Suprapubic skin (tissue), 4 donors: ENCODE measurements at regions not wholly inside any gene's neighbourhood (a gene's known extent, or its start where the extent isn't known, plus 50 kb on each side); places are given as distances from the start of the nearest gene placed in this dataset.

Experiments used
- DNase-seq, 2 donors: peaks; one replicate each; pipeline ENCODE4 v3.0.0-alpha.2; 2019; ENCODE audit warnings: low spot score in 2 of 2
- H3K27ac ChIP-seq: fragments of 200-600 bp; sonication (generic); one replicate; pipeline ENCODE4 v1.5.1; 2019
- H3K27me3 ChIP-seq: fragments of 200-600 bp; sonication (generic); one replicate; pipeline ENCODE4 v1.5.1; 2019
- H3K36me3 ChIP-seq: fragments of 200-600 bp; sonication (generic); one replicate; pipeline ENCODE4 v1.5.1; 2019
- H3K4me1 ChIP-seq: fragments of 200-600 bp; sonication (generic); one replicate; pipeline ENCODE4 v1.5.1; 2019
- H3K4me3 ChIP-seq: fragments of 200-600 bp; sonication (generic); one replicate; pipeline ENCODE4 v1.5.1; 2019; ENCODE audit warnings: mild to moderate bottlenecking
- H3K9me3 ChIP-seq: fragments of 200-600 bp; sonication (generic); one replicate; pipeline ENCODE4 v1.5.1; 2019
- CTCF ChIP-seq, 2 donors: fragments of 200-600 bp in 1 of 2; fragments of 450-650 bp in 1 of 2; sonication (generic) in 1 of 2; IDR thresholded peaks; one replicate each; pipeline ENCODE4 v1.5.1; 2016 to 2019; ENCODE audit warnings: antibody characterized with exemption in 2 of 2, mild to moderate bottlenecking in 1 of 2, moderate library complexity in 1 of 2
- EP300 ChIP-seq: sonication (generic); formaldehyde crosslinking; IDR thresholded peaks from one replicate; pipeline ENCODE4 v1.6.1; 2017; ENCODE audit warnings: antibody characterized with exemption
- POLR2A ChIP-seq, 2 donors: fragments of 450-650 bp; IDR thresholded peaks; one replicate each; pipeline ENCODE4 v1.6.1; 2017; ENCODE audit warnings: antibody characterized with exemption in 2 of 2, mild to moderate bottlenecking in 2 of 2, moderate library complexity in 2 of 2
- POLR2AphosphoS5 ChIP-seq, 3 donors: sonication (generic); formaldehyde crosslinking; IDR thresholded peaks; one replicate each; pipeline ENCODE4 v1.6.1; 2017; ENCODE audit warnings: antibody characterized with exemption in 3 of 3
- WGBS: methylation state at CpG from one replicate; pipeline ENCODE4 v1.1.5; 2018; 5-methylcytosine and 5-hydroxymethylcytosine counted together

GRCh38 chr7:22676385-22676784 lies 50.6 kb upstream of the IL6 start:
- DNase-seq: no peak
- TF ChIP-seq POLR2A (IDR thresholded peaks at IDR 0.05): no peak
- no peak for TF ChIP-seq CTCF (IDR thresholded peaks at IDR 0.05)
- TF ChIP-seq EP300: no peak
- Histone ChIP-seq H3K4me1 (no peaks in the 10 kb centered on the region), H3K36me3 (no peaks in the 10 kb centered on the region), H3K4me3 (no peak overlapping the region), H3K27ac (no peak overlapping the region), H3K9me3 (no peaks in the 10 kb centered on the region), H3K27me3 (peaks cover 6% of the 10 kb centered on the region)
- WGBS: 93% methylated on average over 2 of the region's 2 CpGs

GRCh38 chr7:22675917-22676343 lies 51.1 kb upstream of the IL6 start:
- Histone ChIP-seq H3K4me3 (no peak overlapping the region), H3K27ac (no peak overlapping the region), H3K27me3 (peaks cover under 1% of the 10 kb centered on the region), H3K9me3 (no peaks in the 10 kb centered on the region), H3K36me3 (no peaks in the 10 kb centered on the region), H3K4me1 (no peaks in the 10 kb centered on the region)
- WGBS: 93% methylated on average over 2 of the region's 2 CpGs
- no peak for DNase-seq
- TF ChIP-seq CTCF (IDR thresholded peaks at IDR 0.05) (no peak), EP300 (no peak), POLR2A (IDR thresholded peaks at IDR 0.05) (no peak), POLR2AphosphoS5 (IDR thresholded peaks at IDR 0.05) (no peak)

- TF ChIP-seq CTCF (IDR thresholded peaks at IDR 0.05) (no peak), EP300 (no peak), POLR2AphosphoS5 (IDR thresholded peaks at IDR 0.05) (no peak), POLR2A (IDR thresholded peaks at IDR 0.05) (no peak)
- DNase-seq: no peak
- 66% methylated on average over 5 of the region's 5 CpGs for WGBS
- no peaks in the 10 kb centered on the region for H3K36me3 ChIP-seq
- H3K9me3 ChIP-seq: no peaks in the 10 kb centered on the region
- H3K27ac ChIP-seq: no peak overlapping the region
- no peak overlapping the region for H3K4me3 ChIP-seq
- no peaks in the 10 kb centered on the region for H3K27me3 ChIP-seq
- no peaks in the 10 kb centered on the region for H3K4me1 ChIP-seq
These were observed 51.6 kb upstream of the IL6 start for GRCh38 chr7:22675421-22675820.

GRCh38 chr7:22672846-22673680 lies 53.9 kb upstream of the IL6 start:
- Histone ChIP-seq H3K4me3 (no peak overlapping the region), H3K27me3 (no peaks in the 10 kb centered on the region), H3K4me1 (no peaks in the 10 kb centered on the region), H3K36me3 (no peaks in the 10 kb centered on the region), H3K27ac (no peak overlapping the region), H3K9me3 (no peaks in the 10 kb centered on the region)
- WGBS: 76% methylated on average over 6 of the region's 6 CpGs
- DNase-seq: no peak
- no peak for TF ChIP-seq CTCF (IDR thresholded peaks at IDR 0.05)
- no peak for TF ChIP-seq EP300
- TF ChIP-seq POLR2AphosphoS5 (IDR thresholded peaks at IDR 0.05): no peak
- no peak for TF ChIP-seq POLR2A (IDR thresholded peaks at IDR 0.05)

GRCh38 chr7:22671177-22671879 lies 55.7 kb upstream of the IL6 start:
- H3K4me3 ChIP-seq: no peak overlapping the region
- no peaks in the 10 kb centered on the region for H3K4me1 ChIP-seq
- 89% methylated on average over 5 of the region's 5 CpGs for WGBS
- no peaks in the 10 kb centered on the region for H3K9me3 ChIP-seq
- TF ChIP-seq CTCF (IDR thresholded peaks at IDR 0.05): no peak
- no peak for TF ChIP-seq POLR2AphosphoS5 (IDR thresholded peaks at IDR 0.05)
- TF ChIP-seq POLR2A (IDR thresholded peaks at IDR 0.05): no peak
- no peak for TF ChIP-seq EP300
- H3K27ac ChIP-seq: no peak overlapping the region
- H3K36me3 ChIP-seq: no peaks in the 10 kb centered on the region
- H3K27me3 ChIP-seq: no peaks in the 10 kb centered on the region
- DNase-seq: no peak
